ENCODE measurements at regions not wholly inside any gene's neighbourhood (a gene's known extent, or its start where the extent isn't known, plus 50 kb on each side); places are given as distances from the start of the nearest gene placed in this dataset.

GRCh38 chr6:106757267-106757666 lies 127.9 kb downstream of the QRSL1 start (continued):
- TF ChIP-seq SMC3 (IDR thresholded peaks at IDR 0.05; ENCODE audit: borderline replicate concordance, low read length) (no peak), SPI1 (IDR thresholded peaks at IDR 0.05; ENCODE audit: borderline replicate concordance, insufficient read depth, low read depth, low read length) (no peak)

GRCh38 chr6:106754215-106754614 lies 124.8 kb downstream of the QRSL1 start:
- BruUV-seq (replicated peaks): no TSS peak
- H3K9ac ChIP-seq (ENCODE audit: control insufficient read depth, insufficient read depth, low read length): no peak overlapping the region
- H3K4me1 ChIP-seq (ENCODE audit: control insufficient read depth, insufficient read depth, low read length): no peaks in the 10 kb centered on the region
- in situ Hi-C loops (cut with MboI) (no loop called here), intact Hi-C loops (cut with micrococcal nuclease; ENCODE audit: unreplicated experiment) (no loop called here)
- FAIRE-seq (no peak), ATAC-seq (no peak), DNase-seq (ENCODE audit: low read depth, low spot score) (no peak)
- no peak overlapping the region for H3K27ac ChIP-seq (ENCODE audit: control insufficient read depth, insufficient read depth)
- 30% methylated on average over 5 of the region's 5 CpGs for WGBS (ENCODE audit: insufficient coverage, insufficient replicate concordance, low lambda C conversion rate, missing lambda C conversion rate)
- no peak for TF ChIP-seq FOS (IDR thresholded peaks at IDR 0.05; ENCODE audit: borderline replicate concordance, extremely low read depth, insufficient read length)
- TF ChIP-seq ZBTB4 (CRISPR knock-in tag; IDR thresholded peaks at IDR 0.05): no peak
- no peak for TF ChIP-seq SMAD5 (IDR thresholded peaks at IDR 0.05; ENCODE audit: low read depth)
- no peak for TF ChIP-seq RELB (IDR thresholded peaks at IDR 0.05; ENCODE audit: low read depth)
- no peak for TF ChIP-seq MEF2A (IDR thresholded peaks at IDR 0.05; ENCODE audit: insufficient read depth, low read depth, low read length)
- no peak for TF ChIP-seq SUPT20H (IDR thresholded peaks at IDR 0.05; ENCODE audit: borderline replicate concordance, control insufficient read depth, low read depth, low read length)
- TF ChIP-seq NKRF (conservative IDR thresholded peaks at IDR 0.05): no peak
- no peak for TF ChIP-seq RUNX3 (IDR thresholded peaks at IDR 0.05; ENCODE audit: low read length)
- TF ChIP-seq CTCF (IDR thresholded peaks at IDR 0.05 in 2 of 3, conservative IDR thresholded peaks at IDR 0.05 in 1 of 3; ENCODE audit: control insufficient read depth in 2 of 3, extremely low read depth in 1 of 3, insufficient read depth in 1 of 3, low read depth in 3 of 3, low read length in 3 of 3): no peak
- no peak for TF ChIP-seq ATF2 (IDR thresholded peaks at IDR 0.05; ENCODE audit: low read length)
- no peak for TF ChIP-seq LARP7 (IDR thresholded peaks at IDR 0.05)
- H4K20me1 ChIP-seq (ENCODE audit: control insufficient read depth, insufficient read depth): no peaks in the 10 kb centered on the region
- ChIA-PET RAD21 (ENCODE audit: unreplicated experiment) (no interaction called here), POLR2A (no interaction called here), CTCF (no interaction called here), SMC1A (ENCODE audit: uncharacterized antibody, unreplicated experiment) (interaction anchor here (1.1 kb wide), 1 partner anchor 15 kb away, joined by 4 read pairs; no protein-coding TSS in a partner anchor)
- no peak overlapping the region for H2AFZ ChIP-seq (ENCODE audit: control insufficient read depth, low read depth, low read length)
- no peaks in the 10 kb centered on the region for H3K79me2 ChIP-seq (ENCODE audit: control insufficient read depth, insufficient read depth, low read length)
- no peak overlapping the region for H3K4me2 ChIP-seq (ENCODE audit: control insufficient read depth, insufficient read depth)
- no peaks in the 10 kb centered on the region; the same call in 2 of the 3 replicates for H3K9me3 ChIP-seq (replicated peaks; ENCODE audit: control insufficient read depth, insufficient read depth, low read length)
- no peak overlapping the region for H3K4me3 ChIP-seq
- no peaks in the 10 kb centered on the region for H3K36me3 ChIP-seq (ENCODE audit: control insufficient read depth in 2 of 2, insufficient read depth in 2 of 2, low read length in 1 of 2)
- no peaks in the 10 kb centered on the region for H3K27me3 ChIP-seq (replicated peaks in 1 of 2; ENCODE audit: control insufficient read depth in 2 of 2, insufficient read depth in 2 of 2, low read length in 1 of 2)
